ENCODE measurements at regions not wholly inside any gene's neighbourhood (a gene's known extent, or its start where the extent isn't known, plus 50 kb on each side); places are given as distances from the start of the nearest gene placed in this dataset.

GRCh38 chr9:105004466-105005090, 76.6 kb upstream of the ABCA1 start:
- TF ChIP-seq, protein P1, sequence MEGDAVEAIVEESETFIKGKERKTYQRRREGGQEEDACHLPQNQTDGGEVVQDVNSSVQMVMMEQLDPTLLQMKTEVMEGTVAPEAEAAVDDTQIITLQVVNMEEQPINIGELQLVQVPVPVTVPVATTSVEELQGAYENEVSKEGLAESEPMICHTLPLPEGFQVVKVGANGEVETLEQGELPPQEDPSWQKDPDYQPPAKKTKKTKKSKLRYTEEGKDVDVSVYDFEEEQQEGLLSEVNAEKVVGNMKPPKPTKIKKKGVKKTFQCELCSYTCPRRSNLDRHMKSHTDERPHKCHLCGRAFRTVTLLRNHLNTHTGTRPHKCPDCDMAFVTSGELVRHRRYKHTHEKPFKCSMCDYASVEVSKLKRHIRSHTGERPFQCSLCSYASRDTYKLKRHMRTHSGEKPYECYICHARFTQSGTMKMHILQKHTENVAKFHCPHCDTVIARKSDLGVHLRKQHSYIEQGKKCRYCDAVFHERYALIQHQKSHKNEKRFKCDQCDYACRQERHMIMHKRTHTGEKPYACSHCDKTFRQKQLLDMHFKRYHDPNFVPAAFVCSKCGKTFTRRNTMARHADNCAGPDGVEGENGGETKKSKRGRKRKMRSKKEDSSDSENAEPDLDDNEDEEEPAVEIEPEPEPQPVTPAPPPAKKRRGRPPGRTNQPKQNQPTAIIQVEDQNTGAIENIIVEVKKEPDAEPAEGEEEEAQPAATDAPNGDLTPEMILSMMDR (IDR thresholded peaks at IDR 0.05): no peak
- no peak for TF ChIP-seq POLR2A (IDR thresholded peaks at IDR 0.05)
